OCI-LY7 (cell line): ENCODE measurements at regions not wholly inside any gene's neighbourhood (a gene's known extent, or its start where the extent isn't known, plus 50 kb on each side); places are given as distances from the start of the nearest gene placed in this dataset.

ENCODE experiments used
- CTCF ChIP-seq: fragments of 200-600 bp; sonication (generic); conservative IDR thresholded peaks from 2 replicates; pipeline ENCODE4 v1.5.1; 2014; ENCODE audit warnings: mild to moderate bottlenecking, antibody characterized with exemption, low read length, moderate library complexity, mixed read lengths
- EZH2phosphoT487 ChIP-seq: fragments of 200-600 bp; sonication (generic); IDR thresholded peaks from 2 replicates; pipeline ENCODE4 v1.6.1; 2018; ENCODE audit warnings: low read depth, borderline replicate concordance, mild to moderate bottlenecking, mixed run types, antibody characterized with exemption, low read length, moderate library complexity, mixed read lengths

GRCh38 chr9:134494273-134494815, 147.3 kb upstream of the COL5A1 start:
- no peak for TF ChIP-seq CTCF
- no peak for TF ChIP-seq EZH2phosphoT487
